HEK293 (cell line): ENCODE measurements at regions not wholly inside any gene's neighbourhood (a gene's known extent, or its start where the extent isn't known, plus 50 kb on each side); places are given as distances from the start of the nearest gene placed in this dataset.

ENCODE experiments used
- CTCF ChIA-PET: fragments of 350-600 bp; formaldehyde crosslinking; extraction: SDS; loops from one replicate; lab custom pipeline; 2021; ENCODE audit warnings: antibody characterized with exemption; lab: Yijun Ruan, JAX
- POLR2A ChIA-PET: fragments of 300-600 bp; formaldehyde crosslinking; extraction: SDS; loops from one replicate; lab custom pipeline; 2020; ENCODE audit warnings: antibody characterized with exemption, inconsistent platforms; lab: Yijun Ruan, JAX
- H3K27ac ChIP-seq: fragments of 200-500 bp; sonication (Bioruptor generic); 2 replicates; pipeline ENCODE4 v1.5.1; 2014; ENCODE audit warnings: low read depth, low read length, control low read depth, inconsistent platforms; ENCODE audit errors: extremely low read depth
- H3K36me3 ChIP-seq, 2 experiments: fragments of 200-500 bp in 1 of 2; sonication (Bioruptor generic) in 1 of 2; 1 replicate in 1 of 2; 2 replicates in 1 of 2; pipeline ENCODE4 v1.5.1; 2014 to 2017; ENCODE audit warnings: inconsistent platforms in 2 of 2, low read length in 2 of 2; ENCODE audit not compliant: control insufficient read depth in 2 of 2, insufficient read depth in 1 of 2
- H3K4me1 ChIP-seq: fragments of 200-500 bp; sonication (Bioruptor generic); 2 replicates; pipeline ENCODE4 v1.5.1; 2014; ENCODE audit warnings: mild to moderate bottlenecking, low read length, inconsistent platforms; ENCODE audit not compliant: control insufficient read depth, insufficient read depth
- H3K4me3 ChIP-seq: 2 replicates; pipeline ENCODE4 v1.5.1; 2011; ENCODE audit warnings: low read depth, mild to moderate bottlenecking, control low read depth, low read length, moderate library complexity
- H3K9me3 ChIP-seq: fragments of 200-500 bp; sonication (Bioruptor generic); 2 replicates; pipeline ENCODE4 v1.5.1; 2014; ENCODE audit warnings: low read depth, low read length, inconsistent platforms; ENCODE audit not compliant: control insufficient read depth, insufficient read depth
- AEBP2 ChIP-seq: fragments of 450-650 bp; formaldehyde crosslinking; IDR thresholded peaks from 2 replicates; pipeline ENCODE4 v1.5.1; 2016; ENCODE audit warnings: missing biosample characterization, missing genetic modification characterization, borderline replicate concordance
- HIC1 ChIP-seq: fragments of 450-650 bp; formaldehyde crosslinking; IDR thresholded peaks from 2 replicates; pipeline ENCODE4 v1.5.1; 2016; ENCODE audit warnings: missing biosample characterization, missing genetic modification characterization
- PRDM10 ChIP-seq: fragments of 450-650 bp; formaldehyde crosslinking; IDR thresholded peaks from 2 replicates; pipeline ENCODE4 v1.5.1; 2016; ENCODE audit warnings: missing biosample characterization, missing genetic modification characterization
- PRDM2 ChIP-seq: fragments of 450-650 bp; formaldehyde crosslinking; IDR thresholded peaks from 2 replicates; pipeline ENCODE4 v1.5.1; 2016; ENCODE audit warnings: missing biosample characterization, missing genetic modification characterization, borderline replicate concordance
- ZFP69B ChIP-seq: fragments of 450-650 bp; formaldehyde crosslinking; IDR thresholded peaks from 2 replicates; pipeline ENCODE4 v1.5.1; 2016; ENCODE audit warnings: missing biosample characterization, missing genetic modification characterization
- ZNF155 ChIP-seq: fragments of 450-650 bp; formaldehyde crosslinking; IDR thresholded peaks from 2 replicates; pipeline ENCODE4 v1.5.1; 2016; ENCODE audit warnings: missing biosample characterization, missing genetic modification characterization
- ZNF214 ChIP-seq: fragments of 450-650 bp; formaldehyde crosslinking; IDR thresholded peaks from 2 replicates; pipeline ENCODE4 v1.5.1; 2017; ENCODE audit warnings: missing biosample characterization, mild to moderate bottlenecking, missing genetic modification characterization, borderline replicate concordance
- ZNF610 ChIP-seq: fragments of 450-650 bp; formaldehyde crosslinking; IDR thresholded peaks from 2 replicates; pipeline ENCODE4 v1.5.1; 2016; ENCODE audit warnings: missing biosample characterization, missing genetic modification characterization, borderline replicate concordance
- ZNF621 ChIP-seq: fragments of 450-650 bp; formaldehyde crosslinking; IDR thresholded peaks from 2 replicates; pipeline ENCODE4 v1.5.1; 2017; ENCODE audit warnings: missing biosample characterization, missing genetic modification characterization
- ZNF629 ChIP-seq: fragments of 450-650 bp; formaldehyde crosslinking; IDR thresholded peaks from 2 replicates; pipeline ENCODE4 v1.5.1; 2017; ENCODE audit warnings: missing biosample characterization, missing genetic modification characterization
- ZNF768 ChIP-seq: fragments of 450-650 bp; formaldehyde crosslinking; IDR thresholded peaks from 2 replicates; pipeline ENCODE4 v1.5.1; 2018; ENCODE audit warnings: missing biosample characterization, mild to moderate bottlenecking, missing genetic modification characterization
- ZXDB ChIP-seq: fragments of 450-650 bp; formaldehyde crosslinking; IDR thresholded peaks from 2 replicates; pipeline ENCODE4 v1.5.1; 2016; ENCODE audit warnings: missing biosample characterization, missing genetic modification characterization
- TF ChIP-seq, protein P1 (sequence below): fragments of 450-650 bp; formaldehyde crosslinking; IDR thresholded peaks from 2 replicates; pipeline ENCODE4 v1.5.1; 2016; ENCODE audit warnings: missing biosample characterization, missing genetic modification characterization
- TF ChIP-seq, protein P2 (sequence below): fragments of 450-650 bp; formaldehyde crosslinking; conservative IDR thresholded peaks from 2 replicates; pipeline ENCODE4 v1.5.1; 2016; ENCODE audit warnings: low read depth, missing biosample characterization, missing genetic modification characterization

DNA sequence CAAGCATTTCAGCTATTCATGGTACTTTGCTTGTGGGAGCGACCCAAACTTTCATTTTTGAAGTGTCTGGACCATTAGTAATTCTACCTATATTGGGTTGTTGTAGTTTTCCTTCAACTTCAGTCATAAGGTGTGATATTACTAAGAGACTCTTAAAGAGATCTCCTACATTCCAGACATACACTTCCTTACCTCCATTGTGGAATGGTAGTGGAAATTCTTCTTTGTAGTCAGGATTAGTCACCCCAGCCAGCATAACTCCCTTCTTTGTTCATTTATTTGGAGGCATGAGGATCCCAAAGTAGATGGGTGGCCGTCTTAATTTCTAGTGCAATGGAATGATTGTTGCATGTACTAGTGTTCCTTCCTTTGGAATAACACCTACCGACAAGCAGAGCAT is 991.4 kb downstream of the ARAP2 start (continued):
- TF ChIP-seq HIC1 (tag by site-specific recombination) (no peak), AEBP2 (no peak), PRDM2 (tag by site-specific recombination) (no peak)
- TF ChIP-seq, protein P1, sequence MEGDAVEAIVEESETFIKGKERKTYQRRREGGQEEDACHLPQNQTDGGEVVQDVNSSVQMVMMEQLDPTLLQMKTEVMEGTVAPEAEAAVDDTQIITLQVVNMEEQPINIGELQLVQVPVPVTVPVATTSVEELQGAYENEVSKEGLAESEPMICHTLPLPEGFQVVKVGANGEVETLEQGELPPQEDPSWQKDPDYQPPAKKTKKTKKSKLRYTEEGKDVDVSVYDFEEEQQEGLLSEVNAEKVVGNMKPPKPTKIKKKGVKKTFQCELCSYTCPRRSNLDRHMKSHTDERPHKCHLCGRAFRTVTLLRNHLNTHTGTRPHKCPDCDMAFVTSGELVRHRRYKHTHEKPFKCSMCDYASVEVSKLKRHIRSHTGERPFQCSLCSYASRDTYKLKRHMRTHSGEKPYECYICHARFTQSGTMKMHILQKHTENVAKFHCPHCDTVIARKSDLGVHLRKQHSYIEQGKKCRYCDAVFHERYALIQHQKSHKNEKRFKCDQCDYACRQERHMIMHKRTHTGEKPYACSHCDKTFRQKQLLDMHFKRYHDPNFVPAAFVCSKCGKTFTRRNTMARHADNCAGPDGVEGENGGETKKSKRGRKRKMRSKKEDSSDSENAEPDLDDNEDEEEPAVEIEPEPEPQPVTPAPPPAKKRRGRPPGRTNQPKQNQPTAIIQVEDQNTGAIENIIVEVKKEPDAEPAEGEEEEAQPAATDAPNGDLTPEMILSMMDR (tag by site-specific recombination) = no peak
- TF ChIP-seq, protein P2, sequence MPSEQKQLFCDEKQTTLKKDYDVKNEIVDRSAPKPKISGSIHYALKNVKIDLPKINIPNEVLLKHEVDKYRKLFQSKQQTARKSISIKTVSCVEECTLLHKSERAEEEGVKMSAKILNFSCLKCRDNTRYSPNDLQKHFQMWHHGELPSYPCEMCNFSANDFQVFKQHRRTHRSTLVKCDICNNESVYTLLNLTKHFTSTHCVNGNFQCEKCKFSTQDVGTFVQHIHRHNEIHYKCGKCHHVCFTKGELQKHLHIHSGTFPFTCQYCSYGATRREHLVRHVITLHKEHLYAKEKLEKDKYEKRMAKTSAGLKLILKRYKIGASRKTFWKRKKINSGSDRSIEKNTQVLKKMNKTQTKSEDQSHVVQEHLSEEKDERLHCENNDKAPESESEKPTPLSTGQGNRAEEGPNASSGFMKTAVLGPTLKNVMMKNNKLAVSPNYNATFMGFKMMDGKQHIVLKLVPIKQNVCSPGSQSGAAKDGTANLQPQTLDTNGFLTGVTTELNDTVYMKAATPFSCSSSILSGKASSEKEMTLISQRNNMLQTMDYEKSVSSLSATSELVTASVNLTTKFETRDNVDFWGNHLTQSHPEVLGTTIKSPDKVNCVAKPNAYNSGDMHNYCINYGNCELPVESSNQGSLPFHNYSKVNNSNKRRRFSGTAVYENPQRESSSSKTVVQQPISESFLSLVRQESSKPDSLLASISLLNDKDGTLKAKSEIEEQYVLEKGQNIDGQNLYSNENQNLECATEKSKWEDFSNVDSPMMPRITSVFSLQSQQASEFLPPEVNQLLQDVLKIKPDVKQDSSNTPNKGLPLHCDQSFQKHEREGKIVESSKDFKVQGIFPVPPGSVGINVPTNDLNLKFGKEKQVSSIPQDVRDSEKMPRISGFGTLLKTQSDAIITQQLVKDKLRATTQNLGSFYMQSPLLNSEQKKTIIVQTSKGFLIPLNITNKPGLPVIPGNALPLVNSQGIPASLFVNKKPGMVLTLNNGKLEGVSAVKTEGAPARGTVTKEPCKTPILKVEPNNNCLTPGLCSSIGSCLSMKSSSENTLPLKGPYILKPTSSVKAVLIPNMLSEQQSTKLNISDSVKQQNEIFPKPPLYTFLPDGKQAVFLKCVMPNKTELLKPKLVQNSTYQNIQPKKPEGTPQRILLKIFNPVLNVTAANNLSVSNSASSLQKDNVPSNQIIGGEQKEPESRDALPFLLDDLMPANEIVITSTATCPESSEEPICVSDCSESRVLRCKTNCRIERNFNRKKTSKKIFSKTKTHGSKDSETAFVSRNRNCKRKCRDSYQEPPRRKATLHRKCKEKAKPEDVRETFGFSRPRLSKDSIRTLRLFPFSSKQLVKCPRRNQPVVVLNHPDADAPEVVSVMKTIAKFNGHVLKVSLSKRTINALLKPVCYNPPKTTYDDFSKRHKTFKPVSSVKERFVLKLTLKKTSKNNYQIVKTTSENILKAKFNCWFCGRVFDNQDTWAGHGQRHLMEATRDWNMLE = no peak

- Histone ChIP-seq H3K36me3 (no peaks in the 10 kb centered on the region), H3K4me1 (no peaks in the 10 kb centered on the region), H3K9me3 (no peaks in the 10 kb centered on the region), H3K4me3 (no peak overlapping the region), H3K27ac (no peak overlapping the region)
- ChIA-PET POLR2A (no interaction called here), CTCF (no interaction called here)
- TF ChIP-seq ZNF629 (tag by site-specific recombination) (no peak), PRDM10 (tag by site-specific recombination) (no peak), ZNF621 (tag by site-specific recombination) (no peak), ZFP69B (tag by site-specific recombination) (no peak), ZXDB (tag by site-specific recombination) (no peak), ZNF768 (tag by site-specific recombination) (no peak), ZNF214 (tag by site-specific recombination) (no peak), ZNF610 (tag by site-specific recombination) (no peak), ZNF155 (tag by site-specific recombination) (no peak)
Measured at GRCh38 chr4:35253331-35253730, 991.0 kb downstream of the ARAP2 start.
